HG03108 (cell line): ENCODE measurements at regions not wholly inside any gene's neighbourhood (a gene's known extent, or its start where the extent isn't known, plus 50 kb on each side); places are given as distances from the start of the nearest gene placed in this dataset.
"Not testable (repeated sequence)": the region's sequence is repeated elsewhere in the genome, so short reads cannot be mapped to it uniquely, and the experiment has no call there.

Experiments used
- ATAC-seq: cut with Tn5 transposase; IDR thresholded peaks from one replicate; pipeline ENCODE4 v1.9.1; 2021; ENCODE audit warnings: moderate library complexity; ENCODE audit not compliant: unreplicated experiment

DNA sequence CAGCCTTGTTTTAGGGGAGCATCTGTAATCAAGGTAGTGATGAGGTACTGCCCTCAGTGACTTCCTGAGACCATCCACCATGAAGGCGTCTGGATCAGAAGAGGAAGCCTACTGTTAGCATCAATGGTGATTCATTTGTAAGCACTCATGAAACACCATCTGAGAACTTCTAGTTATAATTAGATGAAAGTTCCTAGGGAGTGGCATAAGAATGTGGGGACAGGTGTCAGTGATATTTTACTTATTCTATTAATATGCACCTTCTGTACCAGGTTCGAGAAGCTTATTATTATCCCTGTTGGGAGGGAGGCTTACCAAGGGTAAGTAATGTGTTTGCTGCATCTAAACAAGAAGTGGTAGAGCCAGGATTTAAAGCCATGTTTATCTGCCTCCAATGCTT, 295.8 kb upstream of the TBL1XR1 start:
- no peak for ATAC-seq

DNA sequence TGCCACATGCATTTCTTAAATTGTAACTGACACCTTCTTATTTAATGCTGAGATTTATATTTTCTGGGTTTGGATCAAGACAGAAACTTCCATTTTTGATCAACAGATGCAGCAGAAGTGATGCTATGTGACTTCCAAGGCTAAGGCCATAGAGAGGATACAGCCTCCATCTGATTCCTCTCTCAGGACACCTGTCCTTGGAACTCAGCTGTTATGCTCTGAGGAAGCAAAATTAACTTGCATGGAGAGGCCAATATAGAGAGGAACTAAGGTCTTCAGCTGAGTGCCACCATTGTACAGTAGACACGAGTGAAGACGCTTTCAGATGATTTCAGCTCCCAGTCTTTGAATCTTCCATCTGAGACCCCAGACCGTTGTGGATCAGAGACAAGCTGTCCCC, 296.9 kb upstream of the TBL1XR1 start:
- ATAC-seq = no peak

DNA sequence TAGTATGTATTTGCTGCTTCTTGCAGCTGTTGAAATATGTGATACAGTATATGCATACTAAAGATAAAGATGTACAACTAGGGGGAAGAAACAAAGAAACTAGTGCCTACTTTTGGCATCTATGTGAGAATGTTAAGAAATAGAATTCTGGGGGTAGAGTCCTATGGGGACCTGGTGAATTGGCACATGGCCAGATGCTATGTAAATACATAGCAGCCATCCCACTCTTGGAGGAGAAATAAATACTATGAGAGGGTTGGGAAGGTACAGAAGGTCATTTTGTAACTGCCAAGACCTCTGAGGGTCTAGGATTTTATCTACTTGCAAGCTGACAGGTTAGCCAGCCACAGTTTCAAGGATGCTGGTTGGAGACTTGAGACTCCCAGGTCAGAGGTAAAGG, 298.3 kb upstream of the TBL1XR1 start:
- ATAC-seq = no peak

DNA sequence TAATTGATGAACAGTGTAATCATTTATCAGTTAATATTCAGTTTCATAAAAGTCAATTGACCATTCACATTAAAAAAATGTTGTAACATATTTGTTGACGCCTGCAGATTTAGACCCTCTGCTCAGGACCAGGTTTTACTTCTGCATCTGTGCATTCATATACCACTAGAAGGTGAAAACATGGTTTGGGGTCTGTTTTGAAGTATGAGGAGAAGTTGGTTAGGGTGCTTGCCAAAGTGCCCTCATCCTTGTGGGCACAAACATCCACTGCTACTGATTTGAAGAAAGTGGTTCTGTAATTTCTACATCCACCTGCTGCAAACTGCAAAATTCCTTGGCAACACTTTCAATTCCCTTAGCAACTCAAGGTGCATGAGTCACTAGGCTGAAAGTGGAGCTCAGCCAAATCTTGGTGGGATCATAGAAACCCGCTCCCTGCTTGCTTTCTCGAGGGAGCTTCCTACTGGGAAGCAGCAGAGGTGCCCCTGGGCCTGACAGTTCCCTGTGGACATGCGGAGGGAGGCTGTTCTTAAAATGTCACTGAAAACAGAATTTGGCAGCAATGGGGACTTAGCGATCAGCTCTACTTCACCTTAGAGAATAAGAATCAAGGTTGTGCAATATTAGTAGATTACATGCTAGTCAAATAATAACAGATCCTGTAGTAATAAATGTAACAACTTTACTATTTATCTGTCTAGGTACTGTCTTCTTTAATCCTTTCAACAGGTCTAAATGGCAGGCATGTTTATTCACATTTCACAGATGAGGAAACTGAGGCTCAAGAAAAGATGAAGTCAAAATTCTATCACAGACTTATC, 301.0 kb upstream of the TBL1XR1 start:
- no peak for ATAC-seq

GRCh38 chr3:177499039-177499438, 301.8 kb upstream of the TBL1XR1 start:
- ATAC-seq = not testable (repeated sequence)

DNA sequence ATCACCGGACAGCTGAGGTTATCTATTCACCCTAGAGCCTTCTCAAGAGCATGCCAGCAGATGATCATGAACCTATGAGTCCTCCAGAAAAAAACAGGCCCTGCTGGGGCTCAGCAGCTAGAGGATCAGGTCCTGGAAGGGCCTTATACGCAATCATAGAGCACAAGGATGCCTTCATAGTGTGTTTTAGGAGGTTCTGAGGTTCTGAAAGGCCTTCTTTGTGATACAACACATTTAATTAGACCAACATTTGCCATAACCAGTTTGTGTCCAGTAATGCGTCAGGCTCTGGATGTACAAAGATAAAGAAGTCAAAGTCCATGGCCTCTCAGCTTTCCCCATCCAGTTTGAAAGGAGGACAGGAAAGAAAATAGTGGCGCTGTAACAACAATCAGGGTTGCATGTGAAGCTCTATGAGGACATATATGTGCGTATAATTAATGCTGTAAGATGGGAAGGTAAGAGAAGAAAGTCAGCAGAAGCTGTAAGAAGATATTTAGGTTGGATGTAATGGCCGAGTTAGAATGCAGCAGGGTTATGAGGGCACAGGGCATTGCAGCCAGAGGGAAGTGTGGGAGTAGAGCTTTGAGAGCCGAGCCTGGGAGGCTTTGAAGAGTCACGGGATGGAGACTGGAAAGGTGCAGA, 302.6 kb upstream of the TBL1XR1 start:
- no peak for ATAC-seq

DNA sequence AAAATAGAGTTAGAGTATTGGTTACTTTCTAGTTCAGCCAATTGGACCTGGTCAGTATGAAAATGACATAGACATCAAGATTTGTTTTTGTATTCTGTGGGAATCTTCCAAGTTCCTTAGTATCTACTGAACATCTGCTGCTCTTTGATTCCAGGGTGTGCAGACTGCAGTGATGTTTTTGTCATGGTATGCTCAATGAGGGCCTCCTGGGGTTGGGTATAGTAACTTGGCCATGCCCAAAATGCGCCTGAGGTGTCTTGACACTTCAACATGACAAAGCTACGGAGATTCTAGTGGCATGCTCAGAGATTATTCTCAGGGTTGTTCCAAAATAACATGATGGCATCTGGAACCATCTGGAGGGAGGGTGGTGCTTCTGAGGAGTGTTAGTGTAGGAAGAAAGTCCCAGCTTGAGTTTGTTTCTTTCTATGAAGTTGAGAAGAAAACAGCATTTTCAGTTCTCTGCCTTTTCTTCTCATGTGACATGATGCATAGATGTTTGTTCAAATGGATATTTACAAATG, 313.5 kb upstream of the TBL1XR1 start:
- ATAC-seq = no peak

DNA sequence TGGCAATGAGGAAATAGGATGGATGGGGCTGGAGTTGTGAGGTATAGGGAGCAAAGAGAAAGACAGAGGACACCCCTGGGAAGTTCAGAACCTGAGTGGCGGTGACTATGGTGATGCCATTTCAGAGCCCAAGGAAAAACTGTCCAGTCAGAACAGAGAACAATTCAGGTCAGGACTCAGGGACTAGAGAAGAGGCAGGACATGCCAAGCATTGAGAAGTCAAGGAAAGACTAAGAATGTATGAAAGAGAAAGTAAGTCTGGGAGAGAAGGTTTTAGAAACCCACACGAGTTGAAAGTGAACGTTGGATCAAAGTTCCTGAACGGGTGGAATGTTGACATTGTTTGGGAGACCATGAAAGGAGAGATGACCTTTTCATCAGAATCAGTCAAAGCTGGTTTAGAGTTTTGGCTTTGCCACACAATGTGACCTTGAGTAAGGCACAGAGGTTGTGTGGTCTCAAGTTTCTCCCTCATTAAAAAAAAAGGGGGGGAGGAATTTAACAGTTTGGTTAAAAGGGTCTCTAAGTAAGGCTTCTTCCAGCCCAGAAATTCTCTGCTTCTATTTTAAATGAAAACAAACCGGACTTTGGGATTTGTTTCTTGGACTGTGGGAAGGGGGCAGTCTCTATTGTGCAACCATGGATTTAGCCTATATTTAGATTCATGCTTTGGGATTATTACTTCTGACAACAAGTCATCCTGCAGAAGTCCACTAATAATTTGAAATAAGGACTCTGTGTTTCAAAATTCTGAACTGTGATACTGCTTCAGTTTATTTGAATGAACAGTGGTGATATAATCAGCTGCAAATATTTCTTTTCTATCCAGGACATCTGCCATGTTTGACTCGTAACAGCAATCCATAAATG, 315.9 kb upstream of the TBL1XR1 start:
- ATAC-seq = no peak

- ATAC-seq = no peak
These were observed 316.7 kb upstream of the TBL1XR1 start for GRCh38 chr3:177513815-177514610.

DNA sequence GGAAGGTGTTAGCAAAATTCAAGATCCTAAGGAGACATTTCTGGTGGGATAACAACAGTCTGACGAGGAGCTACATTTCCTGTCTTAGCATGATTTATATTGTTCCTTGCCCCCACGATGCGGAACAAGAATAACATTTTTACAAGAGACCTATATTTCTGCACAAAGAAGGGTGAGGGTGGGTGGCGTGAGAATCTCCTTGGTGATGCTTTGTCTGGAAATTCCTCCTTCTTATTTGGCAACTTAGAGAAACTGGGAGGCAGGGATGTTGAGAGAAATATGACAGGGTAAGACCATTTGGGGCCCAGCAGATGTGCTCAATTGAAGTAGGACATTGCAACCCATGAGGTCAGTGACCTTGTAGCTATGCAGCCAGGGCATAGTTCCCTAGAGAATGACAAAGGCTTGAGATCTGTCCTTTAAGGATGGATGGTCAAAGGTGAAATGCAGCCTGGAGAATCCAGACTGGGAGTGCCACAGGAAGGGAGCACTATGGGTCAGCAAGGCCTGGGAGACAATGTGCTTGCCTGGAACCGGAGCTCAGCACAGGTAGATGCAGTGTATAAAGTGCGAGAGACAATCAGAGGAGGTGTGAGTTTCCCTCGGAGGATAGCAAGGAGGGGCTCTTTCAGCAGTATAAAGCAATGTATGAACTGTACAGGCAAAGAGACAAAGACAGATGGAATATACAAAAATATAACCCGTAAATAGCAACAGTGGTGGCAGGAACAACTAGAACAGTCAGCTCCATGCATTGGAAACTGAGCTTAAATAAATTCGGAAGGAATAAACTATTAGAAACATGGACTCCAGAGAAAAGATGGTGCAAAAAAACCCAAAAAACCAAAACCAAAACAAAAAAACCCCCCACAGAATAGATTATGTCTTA, 317.6 kb upstream of the TBL1XR1 start:
- no peak for ATAC-seq

DNA sequence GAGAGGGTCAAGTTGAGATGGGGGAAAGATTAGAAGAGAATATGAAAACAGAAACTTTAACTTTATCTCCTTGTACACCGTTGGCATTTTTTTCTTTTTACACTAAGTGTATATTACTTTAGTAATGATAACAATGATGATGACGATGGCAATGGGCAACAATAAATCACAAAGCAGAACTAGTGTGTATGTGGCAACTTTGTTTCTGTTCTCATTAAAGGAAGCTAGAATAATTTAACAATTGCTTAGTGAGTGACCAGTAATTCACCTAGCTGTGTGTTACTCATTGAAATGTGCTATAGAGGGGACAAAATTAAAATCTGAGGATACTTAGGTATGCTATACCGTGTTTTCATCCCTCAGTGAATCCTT, 318.5 kb upstream of the TBL1XR1 start:
- ATAC-seq = no peak

- no peak for ATAC-seq
These were observed 319.1 kb upstream of the TBL1XR1 start for GRCh38 chr3:177516158-177517011.

DNA sequence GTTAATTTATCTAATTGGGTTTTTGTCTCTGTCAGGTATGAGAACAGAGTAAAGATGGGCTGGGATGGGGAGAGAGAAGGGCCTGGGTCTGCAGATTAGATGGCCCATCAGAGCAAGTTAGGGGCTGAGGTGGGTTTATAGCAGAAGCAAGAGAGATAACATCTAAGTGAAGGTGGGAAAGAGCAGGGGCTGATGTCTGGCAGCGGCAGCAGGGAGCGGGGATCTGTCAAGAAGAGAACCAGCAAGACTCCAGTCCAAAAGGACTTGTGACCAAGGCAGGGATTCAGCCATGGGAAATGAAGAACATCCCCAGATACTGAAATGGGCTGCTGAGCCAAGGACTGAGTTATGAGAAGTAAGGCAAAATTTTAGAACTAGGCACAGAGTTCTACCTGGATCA, 320.6 kb upstream of the TBL1XR1 start:
- ATAC-seq = no peak

DNA sequence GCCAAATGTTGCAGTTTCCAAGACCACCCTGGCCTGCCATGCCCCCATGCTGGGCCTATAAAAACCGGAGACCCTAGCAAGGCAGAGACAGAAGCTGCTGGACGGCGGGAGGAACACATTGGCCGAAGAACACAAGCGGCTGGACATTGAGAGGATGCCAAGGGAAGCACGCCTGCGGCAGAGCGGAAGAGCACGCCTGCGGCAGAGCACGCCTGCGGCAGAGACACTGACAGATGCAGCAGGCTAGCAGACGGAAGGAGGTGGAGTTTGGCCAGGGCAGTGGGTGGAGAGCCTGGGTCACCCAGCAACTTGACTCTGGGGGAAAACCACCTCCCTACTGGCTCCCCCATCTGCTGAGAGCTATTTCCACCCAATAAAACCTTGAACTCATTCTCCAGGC, 322.3 kb upstream of the TBL1XR1 start:
- no peak for ATAC-seq

DNA sequence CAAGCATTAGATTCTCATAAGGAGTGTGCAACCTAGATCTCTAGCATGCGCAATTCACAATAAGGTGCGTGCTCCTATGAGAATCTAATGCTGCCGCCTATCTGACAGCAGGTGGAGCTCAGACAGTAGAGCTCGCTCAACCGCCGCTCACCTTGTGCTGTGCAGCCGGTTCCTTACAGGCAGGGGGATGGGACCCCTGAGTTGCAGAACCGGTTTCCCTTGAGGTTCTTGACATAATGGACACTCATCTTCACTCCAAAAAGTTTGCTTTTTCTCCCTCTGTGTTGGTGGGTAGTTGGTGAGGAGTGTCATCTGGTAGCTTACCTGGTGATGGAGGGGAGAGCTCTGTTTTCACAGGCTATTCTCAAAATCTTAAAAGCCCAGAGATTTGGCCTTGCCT, 324.0 kb upstream of the TBL1XR1 start:
- ATAC-seq = no peak

DNA sequence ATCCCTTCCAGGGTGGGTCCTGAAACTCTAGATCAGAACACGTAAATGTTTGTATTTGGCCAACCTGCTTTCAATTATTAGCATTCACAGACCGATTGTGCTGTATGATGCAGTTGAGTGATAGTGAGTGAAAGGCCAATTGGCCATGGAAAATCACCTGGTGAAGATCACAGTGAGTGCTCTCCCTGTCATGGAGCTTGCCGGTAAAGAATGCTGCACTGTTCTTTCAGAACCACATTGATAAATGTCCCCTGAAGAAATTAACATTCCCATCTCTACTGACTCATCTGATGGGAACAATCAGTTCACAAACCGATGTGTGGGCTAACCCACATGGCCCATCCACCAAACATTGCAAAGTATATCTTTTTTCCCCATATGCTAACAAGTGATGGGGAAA, 324.8 kb upstream of the TBL1XR1 start:
- ATAC-seq = no peak

- ATAC-seq = no peak
These were observed 325.9 kb upstream of the TBL1XR1 start for GRCh38 chr3:177523067-177523675.

DNA sequence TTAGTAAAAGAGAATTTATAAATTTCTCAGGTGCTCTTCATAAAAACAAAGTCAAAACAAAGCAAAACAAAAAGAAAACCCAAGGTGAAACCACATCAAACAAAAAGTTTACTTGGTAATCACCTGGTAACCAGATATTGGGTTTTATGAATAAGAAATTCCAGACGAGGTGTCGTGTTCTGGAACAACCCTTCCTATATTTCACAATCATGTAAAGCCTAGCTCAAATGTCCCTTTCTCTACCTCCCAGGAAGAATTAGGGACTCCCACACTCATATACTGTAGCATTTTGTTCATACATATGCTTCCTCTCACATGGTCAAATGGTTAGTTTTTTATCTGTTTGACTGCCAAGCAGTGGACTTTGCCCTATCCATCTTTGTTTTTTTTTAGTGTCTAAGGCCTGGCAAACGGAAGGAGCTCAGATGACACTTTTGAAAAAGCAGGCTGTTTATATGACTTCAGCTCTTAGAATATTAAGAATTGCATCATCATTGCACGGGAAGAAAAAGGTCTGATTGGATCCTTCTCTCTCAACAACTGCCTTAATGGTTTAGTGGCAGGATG, 326.7 kb upstream of the TBL1XR1 start:
- ATAC-seq = no peak
